EL (cell line): ENCODE measurements at regions not wholly inside any gene's neighbourhood (a gene's known extent, or its start where the extent isn't known, plus 50 kb on each side); places are given as distances from the start of the nearest gene placed in this dataset.
A peak's percentile ranks its signal among the peaks of the same experiment; 100 is the strongest.
"Not testable (repeated sequence)": the region's sequence is repeated elsewhere in the genome, so short reads cannot be mapped to it uniquely, and the experiment has no call there.

ENCODE experiments used
- DNase-seq: peaks from one replicate; pipeline ENCODE4 v3.0.0-alpha.2; 2016

DNA sequence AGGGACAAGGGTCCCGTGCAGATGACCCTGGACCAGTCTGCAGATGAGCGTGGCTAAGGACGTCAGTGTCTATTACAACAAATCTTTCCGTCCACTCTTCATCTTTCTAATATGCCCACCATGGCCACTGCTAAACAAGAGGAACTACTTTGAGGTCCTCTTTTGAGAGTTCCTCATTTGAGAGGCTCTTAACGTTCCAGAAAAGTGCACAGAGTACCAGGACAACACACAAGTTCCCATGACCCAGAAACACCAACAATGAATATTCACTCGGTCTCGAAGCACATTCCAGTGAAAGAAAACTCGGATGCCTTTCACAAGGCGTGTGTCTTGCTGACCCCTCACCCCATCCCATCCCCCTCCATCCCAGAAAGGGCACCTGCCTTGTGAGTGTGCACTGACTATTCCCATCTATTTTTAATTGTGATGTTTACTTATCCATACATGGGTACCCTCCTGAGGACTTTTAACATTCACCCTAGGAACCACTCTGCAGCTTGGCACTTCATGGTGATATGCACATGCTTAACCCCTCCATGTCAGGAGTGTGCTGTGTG, 157.0 kb downstream of the SHANK2 start:
- DNase-seq = no peak

DNA sequence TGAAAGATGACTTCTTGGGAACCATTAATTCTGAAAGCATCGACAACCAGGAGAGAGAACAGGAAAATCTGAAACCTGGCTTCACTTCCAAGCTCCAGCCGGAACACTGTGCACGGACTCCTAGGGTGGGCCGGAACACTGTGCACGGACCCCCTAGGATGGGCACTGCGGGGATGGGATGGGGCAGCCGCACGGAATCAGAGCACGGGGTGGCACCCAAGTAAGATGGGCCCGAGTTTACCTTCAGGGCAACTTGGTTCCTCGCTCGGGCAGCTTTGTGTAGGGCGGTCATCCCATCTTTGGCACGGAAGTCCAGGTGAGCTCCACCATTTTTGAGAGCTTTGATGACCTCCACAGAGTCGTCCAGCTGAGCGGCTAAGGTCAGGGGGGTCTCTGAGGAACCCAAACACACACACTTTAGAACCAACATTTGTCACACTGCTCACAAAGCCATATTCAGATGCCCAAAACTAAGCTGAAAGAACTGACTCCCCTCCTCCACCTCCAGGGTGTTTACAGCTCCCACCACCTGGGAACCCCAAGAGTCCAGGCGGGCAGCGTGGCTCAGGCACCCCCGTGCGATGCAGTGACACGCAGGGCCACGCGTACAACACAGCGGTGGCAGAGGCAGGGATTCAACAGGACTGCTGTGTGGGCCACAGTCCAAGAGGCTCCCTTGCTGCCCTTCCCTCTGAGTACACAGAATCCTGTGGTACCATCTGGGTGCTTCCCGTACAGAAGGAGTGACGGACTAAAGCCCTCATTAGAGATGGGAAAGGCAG, 157.9 kb downstream of the SHANK2 start:
- DNase-seq = no peak

DNA sequence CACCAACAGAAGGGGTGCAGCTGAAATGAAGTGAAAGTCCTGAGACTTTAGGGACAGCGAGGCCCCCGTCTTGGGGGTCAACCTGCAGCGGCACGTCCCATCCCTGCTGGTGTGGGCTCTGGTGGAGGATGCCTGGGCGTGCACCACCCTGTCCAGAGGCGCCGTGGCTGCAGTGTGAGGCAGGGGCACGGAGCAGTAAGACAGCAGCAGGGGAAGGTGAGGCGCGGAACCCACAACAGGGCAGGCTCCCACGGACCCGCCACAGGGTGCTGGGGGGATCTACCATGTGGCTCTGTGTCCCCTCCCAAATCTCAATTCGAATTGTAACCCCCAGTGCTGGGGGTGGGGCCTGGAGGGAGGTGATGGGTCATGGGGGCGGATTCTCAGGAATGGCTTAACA, 158.6 kb downstream of the SHANK2 start:
- no peak for DNase-seq

DNA sequence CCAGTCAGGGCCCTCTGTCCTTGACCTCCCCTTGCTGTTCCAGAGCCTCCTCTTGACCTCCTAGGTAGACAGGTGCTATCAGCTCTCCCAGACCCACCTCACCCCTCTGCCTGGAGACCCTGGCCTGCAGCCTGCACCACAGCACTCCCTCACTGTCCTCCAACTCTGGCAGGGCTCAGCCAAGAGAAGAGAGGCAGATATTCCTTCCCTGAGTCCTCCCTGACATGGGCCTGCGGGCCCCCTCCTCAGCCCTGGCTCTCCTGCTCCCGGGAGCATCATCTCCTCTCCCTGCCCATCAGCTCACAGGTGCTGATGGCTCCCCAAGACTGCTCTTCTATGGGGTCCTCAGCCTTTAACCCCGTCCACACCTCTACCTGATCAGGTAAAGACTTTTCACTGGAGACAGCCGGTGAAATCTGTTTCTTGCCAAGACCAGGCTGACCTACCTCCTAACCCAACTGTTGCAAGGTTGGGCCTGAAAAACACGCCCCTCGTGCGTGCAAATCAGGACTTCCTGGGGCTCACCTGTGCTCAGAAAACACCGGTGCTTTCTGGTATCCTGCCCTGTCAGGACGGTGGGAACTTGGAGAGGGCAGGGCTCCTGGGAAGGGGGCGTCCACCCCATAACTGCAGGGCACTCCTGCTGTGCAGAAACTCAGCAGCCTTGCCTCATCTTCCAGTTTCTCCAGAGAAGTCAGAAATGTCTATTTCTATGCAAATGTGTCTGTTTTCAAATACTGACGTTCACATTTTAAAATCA, 160.7 kb downstream of the SHANK2 start:
- no peak for DNase-seq

DNA sequence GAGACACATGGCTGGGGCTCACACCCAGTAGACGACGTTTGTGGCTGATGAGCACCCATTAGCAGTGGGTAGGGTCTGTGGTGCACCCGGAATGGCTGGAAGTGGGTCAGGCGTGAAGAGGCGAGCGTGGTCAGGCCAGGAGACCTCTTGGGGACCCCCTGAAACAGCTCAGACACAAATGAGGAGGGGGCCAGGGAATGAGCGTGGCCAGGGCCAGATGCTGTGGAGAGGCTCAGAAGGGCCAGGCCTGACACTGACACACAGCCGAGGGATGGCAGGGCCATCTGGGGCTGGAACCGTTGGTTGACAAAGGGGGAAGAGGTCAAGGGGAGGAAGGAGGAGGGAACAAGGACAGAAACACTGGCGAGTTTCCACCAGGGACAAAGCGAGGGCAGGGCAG, 162.8 kb downstream of the SHANK2 start:
- DNase-seq = no peak

DNA sequence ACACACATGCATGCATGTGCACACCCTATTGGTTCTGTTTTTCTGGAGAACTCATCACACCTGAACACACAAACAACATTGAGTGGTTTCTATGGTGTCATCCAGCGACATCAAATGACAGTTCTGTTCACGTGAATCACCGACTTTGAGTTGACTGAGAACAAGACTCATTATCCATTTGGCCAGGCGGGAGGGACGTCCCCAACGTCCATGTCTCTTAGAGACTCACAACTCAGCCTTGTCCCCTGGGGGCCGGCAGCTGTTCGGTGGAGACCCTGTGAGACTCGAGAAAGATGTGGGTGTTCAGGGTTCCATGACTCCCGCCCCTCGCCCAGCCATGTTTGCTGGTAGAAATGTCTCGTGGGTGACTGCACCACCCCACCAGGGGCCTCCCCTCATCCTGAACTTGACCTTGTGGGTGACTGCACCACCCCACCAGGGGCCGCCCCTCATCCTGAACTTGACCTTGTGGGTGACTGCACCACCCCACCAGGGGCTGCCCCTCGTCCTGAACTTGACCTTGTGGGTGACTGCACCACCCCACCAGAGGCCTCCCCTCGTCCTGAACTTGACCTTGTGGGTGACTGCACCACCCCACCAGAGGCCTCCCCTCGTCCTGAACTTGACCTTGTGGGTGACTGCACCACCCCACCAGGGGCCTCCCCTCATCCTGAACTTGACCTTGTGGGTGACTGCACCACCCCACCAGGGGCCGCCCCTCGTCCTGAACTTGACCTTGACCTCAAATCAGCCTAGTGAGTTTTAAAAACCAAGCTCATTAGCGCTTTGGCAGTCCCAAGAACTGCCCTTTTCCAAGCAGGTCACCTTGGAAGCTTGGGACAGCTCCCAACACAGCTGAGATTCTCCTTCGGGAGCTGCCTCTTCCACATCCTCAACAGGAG, 163.8 kb downstream of the SHANK2 start:
- DNase-seq = not testable (repeated sequence)

DNA sequence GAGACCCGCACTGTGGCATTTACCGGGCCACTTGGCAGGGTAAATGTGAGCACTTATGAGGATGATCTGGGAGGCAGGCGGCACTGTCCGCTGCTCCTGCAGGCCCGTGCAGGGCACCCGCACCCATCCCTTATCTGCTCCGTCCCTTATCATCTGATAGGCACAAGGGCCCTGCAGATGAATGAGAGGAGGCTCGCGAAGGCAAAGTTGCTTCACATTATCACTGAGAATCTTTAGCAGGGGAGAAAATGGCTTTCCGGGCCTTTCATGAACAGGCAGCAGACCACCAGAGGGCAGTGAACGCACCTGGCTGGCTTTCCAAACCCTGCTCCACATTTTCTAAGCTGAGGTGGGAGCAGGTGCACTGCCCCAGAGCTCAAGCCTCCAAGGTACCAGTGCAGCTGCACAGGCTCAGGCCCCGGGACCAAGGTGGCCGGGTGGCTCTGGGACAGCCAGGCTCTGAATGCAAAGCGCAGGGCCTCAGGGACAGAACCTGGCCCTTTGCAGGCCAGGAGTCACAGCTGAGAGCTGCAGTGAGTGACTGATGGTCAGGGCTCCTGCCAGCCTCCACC, 165.6 kb downstream of the SHANK2 start:
- peak; percentile 2 for DNase-seq

DNA sequence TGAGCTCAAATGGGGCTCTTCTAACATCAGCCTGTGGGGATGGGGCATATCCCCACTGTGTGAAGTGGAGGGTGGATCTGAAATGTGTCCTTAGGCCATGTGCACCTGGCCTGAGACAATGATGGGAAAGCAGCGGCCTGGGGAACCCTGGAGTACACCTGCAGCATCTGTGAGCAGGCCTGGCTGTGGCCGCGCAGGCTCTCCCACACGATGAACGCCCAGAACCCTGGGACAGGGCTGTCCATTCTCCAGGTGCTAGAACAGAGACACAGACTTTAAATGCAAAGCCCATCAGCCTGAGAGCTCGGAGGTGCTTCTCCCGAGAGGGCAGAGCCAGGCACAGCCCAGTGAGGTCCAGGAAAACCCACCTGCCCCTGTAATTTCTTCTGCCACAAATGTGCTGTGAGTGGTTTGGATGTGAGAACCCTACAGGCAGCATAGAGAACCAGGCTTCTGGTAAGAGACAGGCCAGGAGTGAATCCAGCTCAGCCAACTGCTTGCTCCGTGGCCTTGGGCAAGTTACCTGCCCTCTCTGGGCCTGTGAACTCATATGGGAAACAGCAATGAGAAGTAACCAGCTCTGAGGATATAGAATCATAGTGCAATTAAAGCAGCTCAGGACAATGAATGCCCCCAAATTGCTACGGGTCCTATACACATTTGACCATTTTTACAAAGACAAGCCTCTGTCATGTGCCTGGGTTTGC, 167.9 kb downstream of the SHANK2 start:
- DNase-seq = no peak

DNA sequence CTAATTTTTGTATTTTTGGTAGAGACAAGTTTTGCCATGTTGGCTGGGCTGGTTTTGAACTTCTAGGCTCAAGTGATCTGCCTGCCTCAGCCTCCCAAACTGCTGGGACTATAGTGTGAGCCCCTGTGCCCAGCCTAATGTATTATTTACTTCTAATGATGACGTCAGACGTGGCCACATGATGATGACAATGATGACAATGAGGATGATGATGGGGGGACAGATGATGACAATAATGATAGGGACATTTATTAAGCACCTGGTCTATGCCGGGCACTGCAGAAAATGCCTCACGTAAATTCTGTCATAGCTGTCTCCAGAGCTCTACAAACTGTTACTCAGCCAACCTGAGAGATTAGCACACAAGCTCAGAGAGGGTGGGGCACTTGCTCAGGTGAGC, 169.3 kb downstream of the SHANK2 start:
- no peak for DNase-seq

DNA sequence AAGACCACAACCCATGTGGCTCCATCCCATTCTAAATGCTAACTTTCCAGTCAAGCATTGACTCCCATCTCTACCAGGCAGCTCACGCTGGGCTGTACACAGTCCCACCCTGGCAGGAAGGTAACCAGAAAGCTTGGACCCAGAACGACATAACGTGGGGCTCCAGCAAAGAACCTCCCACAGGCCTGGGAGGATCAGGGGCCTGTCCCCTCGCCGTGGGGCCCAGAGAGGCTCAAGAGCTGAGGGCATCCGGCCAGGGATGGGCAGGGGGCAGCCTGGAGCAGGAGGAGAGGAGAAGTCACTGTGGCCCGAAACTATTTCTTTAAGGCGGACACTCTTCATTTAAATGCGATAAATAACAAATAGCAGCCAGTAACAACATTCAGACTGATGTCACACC, 169.9 kb downstream of the SHANK2 start:
- no peak for DNase-seq

DNA sequence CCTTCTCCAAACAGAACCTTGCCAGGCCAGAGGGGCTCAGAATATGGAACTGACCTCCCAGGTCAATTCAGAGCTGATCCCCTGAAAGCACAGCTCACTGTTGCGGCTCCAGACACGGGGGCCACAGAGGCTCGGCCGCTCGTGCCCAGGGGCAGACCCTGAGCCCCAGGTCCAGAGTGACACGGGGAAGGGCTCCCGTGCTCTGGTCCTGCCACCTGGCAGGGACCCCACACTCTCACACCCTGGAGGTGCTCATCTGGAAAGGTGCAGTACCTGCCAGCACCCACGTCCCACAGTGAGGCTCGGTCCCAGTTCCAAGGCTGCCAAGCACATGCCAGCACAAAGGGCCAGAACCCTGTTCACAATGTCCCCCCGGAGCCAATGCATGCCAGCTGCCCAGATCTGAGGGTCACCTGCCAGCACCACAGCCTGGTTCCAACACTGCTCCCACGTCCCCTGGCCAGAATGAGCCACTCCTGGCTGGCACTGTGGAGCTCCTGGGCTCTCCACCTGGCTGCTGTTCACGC, 170.6 kb downstream of the SHANK2 start:
- no peak for DNase-seq

DNA sequence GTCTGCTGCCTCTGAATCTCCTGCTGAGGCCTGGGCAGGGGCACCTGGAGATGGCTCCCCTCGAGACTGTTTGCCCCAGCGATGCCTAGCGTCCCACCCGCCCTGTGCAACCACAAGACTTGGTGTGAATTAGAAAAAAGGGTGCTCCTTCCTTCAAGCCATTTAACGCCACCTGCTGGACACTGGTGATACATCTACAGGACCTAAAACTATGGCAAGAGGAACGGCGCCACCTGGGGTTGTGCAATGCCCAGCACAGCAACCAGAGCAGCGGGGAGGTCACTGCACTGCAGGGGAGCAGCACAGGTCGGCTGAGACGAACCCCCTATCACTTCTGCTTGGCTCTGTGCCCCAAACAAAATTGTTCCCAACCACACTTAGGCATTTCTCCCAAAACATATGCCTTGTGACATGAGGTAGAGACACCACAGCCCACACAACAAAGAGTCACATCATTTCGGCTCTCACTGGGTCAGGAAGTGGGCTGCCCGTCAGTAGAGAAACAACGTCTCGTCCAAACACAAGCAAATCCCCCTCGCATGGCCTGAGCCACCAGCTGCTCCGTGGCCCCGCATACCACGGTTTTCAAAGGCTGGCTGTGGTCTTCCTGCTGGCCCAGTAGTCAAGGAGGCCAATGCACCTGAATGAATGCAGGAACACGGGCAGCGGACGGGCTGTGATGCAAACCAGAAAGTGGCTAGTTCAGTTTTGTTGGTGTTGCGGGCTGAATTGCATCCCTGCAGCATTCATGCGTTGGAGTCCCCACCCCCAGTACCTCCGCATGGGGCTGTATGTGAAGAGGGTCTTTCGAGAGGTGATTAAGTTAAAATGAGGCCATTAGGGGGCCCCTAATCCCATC, 171.9 kb downstream of the SHANK2 start:
- peak; percentile 55 for DNase-seq

DNA sequence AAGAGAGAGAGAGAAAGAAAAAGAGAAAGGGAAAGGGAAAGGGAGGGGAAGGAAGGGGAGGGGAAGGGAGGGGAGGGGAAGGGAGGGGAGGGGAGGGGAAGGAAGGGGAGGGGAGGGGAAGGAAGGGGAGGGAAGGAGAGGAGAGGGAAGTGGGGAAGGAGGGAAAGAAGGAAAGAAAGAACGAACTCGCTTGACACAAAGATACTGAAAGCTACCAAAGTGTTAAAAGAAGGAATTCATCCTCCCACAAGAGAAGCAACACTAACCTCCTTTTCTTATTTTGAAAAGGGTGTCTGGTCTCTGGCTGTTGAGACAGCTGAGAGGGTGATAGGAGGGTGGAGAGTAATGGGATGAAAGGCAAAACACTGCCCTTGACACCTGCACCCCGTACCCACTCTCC, 172.6 kb downstream of the SHANK2 start:
- no peak for DNase-seq

DNA sequence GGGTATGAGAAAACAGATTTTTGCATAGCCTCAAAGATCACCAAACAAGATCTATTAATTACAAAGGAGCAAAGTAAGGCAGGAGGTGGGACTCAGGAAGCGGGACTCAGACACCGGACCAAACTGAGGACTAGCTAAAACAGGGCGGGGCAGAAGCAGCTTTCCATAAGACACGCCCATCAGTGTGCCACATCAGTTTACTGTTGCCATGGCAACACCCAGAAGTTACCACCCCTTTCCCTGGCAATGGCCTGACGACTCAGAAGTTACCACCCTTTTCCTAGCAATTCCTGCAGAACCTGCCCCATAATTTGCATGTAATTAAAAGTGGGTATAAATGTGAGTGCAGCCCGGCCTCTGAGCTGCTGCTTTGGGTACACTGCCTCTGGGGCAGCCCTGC, 173.9 kb downstream of the SHANK2 start:
- no peak for DNase-seq

DNA sequence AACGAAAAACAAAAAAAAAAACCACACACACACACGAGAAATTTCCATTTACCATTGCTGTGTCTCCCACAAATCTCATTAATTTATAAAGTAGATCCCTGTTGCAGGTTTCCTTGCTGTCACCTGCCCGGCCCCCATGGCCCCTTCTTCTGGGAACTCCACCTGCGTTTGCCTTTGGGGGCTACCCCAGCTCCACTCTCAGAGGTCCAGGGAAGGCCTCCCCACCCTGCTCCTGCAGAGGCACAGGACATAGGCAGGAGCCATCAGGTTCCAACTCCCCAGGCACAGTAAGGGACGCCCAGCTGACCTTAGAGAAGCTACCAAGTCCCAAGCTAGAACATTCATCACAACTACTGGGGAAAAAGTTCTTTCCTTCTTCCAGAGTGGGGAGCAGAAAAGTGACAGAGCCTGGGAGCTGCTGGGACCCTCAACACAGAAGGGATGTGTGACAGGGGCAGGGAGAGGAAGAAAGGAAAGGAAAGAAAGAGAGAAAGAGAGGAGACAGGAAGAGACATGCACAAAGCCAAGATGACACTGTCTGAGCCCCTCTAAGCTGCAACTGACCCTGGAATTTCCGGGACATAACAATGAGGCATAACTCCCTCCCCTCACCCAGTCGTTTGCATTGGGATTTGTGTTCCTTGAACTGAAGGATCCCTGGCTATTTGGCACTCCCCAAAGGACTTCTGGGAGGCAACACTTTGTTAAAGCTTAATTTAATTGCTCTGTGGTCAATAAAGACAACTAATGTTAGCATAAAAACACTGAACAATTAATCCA, 175.7 kb downstream of the SHANK2 start:
- DNase-seq = no peak

DNA sequence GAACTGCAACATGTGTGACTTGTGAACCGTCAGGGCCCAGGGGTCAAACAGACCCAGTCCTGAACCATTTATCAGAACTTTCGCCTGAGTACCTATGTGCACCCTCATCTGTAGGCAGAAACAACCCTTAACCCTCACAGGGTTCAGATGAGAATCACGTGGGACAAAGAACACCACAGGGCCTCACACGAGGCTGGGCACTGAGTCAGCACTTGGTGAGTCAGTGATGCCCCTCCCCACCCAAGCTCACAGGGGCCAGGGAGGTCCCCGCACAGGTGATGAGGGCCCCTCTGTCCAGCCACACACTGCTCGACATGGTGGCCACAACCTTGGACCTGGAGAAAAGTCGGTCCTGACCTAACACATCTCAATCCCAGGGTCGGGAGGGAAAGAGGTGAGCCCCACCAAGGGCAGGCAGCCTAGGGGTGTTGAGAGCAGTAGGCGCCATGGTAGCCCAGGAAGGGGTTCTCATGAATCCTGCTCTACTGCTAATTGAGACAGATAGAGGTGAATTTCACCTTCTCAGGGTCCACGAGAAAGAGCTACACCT, 176.4 kb downstream of the SHANK2 start:
- no peak for DNase-seq

DNA sequence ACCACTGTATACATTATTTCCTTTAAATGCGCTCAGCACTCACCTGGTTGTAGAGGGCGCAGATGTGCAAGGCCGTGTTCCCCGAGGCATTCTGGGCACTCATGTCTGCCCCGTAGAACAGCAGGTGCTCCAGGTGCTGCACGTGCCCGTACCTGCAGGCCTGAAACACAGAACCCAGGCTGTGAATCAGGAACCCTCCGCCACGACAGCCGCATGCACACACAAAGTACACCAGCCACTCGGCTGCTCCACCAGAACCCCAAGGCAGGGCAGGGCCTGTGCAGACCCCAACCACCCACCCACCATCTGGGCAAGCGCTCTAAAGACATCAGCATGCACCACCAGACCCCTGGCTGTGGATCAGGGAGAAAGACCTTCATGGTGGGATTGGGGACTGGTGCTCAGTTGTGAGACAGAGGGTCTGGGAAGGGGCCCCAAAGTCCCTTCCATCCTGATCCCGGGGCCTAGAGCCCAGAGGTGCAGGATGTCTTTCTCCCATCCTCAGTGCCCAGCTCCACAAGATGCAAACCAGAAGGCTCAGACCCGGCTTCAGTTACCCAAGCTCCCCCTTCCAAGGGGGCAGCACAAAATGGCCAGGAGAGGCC, 177.2 kb downstream of the SHANK2 start:
- no peak for DNase-seq

DNA sequence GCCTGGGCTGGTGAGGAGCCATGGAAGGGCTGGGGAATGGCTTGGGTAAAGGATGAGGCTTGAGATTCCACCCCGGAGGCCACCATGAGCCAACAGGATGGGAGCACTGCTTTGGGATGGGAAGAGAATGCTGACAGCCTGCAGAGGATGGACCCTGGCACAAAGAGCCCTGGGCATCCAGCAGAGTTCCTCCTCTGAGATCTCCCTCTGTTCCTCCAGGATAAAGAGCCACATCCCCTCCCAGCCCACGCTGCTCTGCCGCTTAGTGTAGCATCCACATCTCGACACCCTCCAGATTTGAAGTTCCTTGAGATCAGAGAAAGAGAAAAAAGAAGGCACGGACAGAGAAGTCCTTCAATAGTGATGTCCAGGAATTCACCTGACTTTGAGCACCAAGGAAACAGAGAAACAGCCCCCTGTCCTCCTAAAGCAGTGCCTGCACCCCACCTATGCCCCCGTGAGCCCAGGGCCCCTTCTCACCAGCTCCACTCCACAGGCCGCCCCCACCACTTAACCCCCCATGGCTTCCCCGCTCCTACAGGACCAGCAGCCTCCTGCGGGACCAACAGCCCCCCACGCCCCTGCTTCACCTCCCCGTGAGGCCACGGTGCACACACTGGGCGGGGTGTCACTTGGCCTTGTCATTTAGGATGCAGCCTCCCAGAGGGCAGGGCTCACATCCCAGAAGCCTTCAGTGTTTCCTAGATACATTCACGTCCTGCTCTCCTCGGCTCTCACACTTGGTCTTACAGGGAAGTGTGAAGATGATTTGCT, 180.5 kb downstream of the SHANK2 start:
- no peak for DNase-seq
